ENCODE measurements at regions not wholly inside any gene's neighbourhood (a gene's known extent, or its start where the extent isn't known, plus 50 kb on each side); places are given as distances from the start of the nearest gene placed in this dataset.

GRCh38 chr12:29960122-29960521 is 176.4 kb upstream of the TMTC1 start:
- no peak for TF ChIP-seq CTCF (IDR thresholded peaks at IDR 0.05; ENCODE audit: extremely low read depth, insufficient read depth, missing control alignments)
- DNase-seq (ENCODE audit: low spot score): no peak
- in situ Hi-C loops (cut with MboI; ENCODE audit: low pct_unique_long_range_greater_than_20kb, low sequenced_read_pairs, unreplicated experiment): no loop called here

- DNase-seq (ENCODE audit: low spot score): no peak
- TF ChIP-seq CTCF (IDR thresholded peaks at IDR 0.05; ENCODE audit: extremely low read depth, insufficient read depth, missing control alignments): no peak
- in situ Hi-C loops (cut with MboI; ENCODE audit: low pct_unique_long_range_greater_than_20kb, low sequenced_read_pairs, unreplicated experiment): no loop called here
These were observed 174.1 kb upstream of the TMTC1 start for GRCh38 chr12:29957835-29958234.

DNA sequence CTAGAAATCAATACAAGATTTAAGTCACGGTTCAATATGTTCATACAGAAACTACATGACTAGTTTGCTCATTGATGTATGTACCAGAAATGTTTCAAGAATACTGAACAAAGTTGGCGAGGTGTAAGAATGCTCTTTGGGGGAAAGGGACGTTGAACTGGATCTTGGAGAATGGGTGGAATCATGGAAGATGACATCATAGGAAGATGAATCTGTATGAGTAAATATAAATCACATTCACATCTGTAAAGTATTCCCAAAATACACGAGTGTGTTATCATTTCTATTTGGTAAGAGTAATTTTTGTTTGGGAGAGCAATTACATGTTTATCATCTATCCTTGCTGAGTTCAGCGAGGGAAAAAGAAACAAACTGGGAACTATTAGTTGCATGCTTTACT is 162.2 kb upstream of the TMTC1 start:
- DNase-seq (ENCODE audit: low spot score): no peak
- in situ Hi-C loops (cut with MboI; ENCODE audit: low pct_unique_long_range_greater_than_20kb, low sequenced_read_pairs, unreplicated experiment): no loop called here
- TF ChIP-seq CTCF (IDR thresholded peaks at IDR 0.05; ENCODE audit: extremely low read depth, insufficient read depth, missing control alignments): no peak

DNA sequence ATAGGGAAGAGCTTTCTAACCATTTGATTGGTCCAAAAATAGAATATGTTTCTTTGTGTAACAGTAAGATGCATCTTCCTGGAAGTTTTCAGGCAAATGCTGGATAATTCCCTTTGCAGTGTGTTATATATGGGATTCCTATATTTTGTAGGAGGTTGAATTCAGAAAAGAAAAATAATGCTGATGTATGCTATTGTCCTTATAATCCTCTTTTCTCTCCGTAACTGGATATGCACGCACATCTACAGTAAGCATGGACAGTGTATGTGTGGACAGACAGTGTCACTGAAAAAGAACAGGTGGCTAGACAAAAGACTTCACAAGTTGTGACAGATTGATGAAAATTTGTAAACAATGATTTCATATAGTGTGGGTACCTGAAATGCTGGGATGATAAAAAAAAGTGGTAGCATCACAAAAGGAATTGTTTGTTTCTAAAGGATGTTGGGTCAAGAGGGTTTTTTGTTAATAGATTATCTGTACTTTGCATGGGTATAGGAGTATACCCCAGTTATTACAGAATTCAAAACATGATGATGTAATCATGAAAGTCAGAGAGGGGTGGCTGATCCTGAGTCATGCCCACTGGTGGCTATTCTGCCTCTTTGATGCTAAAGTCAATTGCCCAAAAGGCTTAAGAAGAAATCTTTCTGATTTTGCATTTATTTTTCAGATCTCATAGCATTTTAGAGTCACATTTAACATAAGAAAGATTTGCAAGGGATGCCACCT is 160.7 kb upstream of the TMTC1 start:
- no peak for TF ChIP-seq CTCF (IDR thresholded peaks at IDR 0.05; ENCODE audit: extremely low read depth, insufficient read depth, missing control alignments)
- no peak for DNase-seq (ENCODE audit: low spot score)
- in situ Hi-C loops (cut with MboI; ENCODE audit: low pct_unique_long_range_greater_than_20kb, low sequenced_read_pairs, unreplicated experiment): no loop called here

- in situ Hi-C loops (cut with MboI; ENCODE audit: low pct_unique_long_range_greater_than_20kb, low sequenced_read_pairs, unreplicated experiment): no loop called here
- no peak for DNase-seq (ENCODE audit: low spot score)
These were observed 159.9 kb upstream of the TMTC1 start for GRCh38 chr12:29943683-29944082.

GRCh38 chr12:29940811-29941210 is 157.1 kb upstream of the TMTC1 start:
- no peak for DNase-seq (ENCODE audit: low spot score)
- no peak for TF ChIP-seq CTCF (IDR thresholded peaks at IDR 0.05; ENCODE audit: extremely low read depth, insufficient read depth, missing control alignments)
- in situ Hi-C loops (cut with MboI; ENCODE audit: low pct_unique_long_range_greater_than_20kb, low sequenced_read_pairs, unreplicated experiment): no loop called here

More at GRCh38 chr12:29943683-29944082, 159.9 kb upstream of the TMTC1 start:
- TF ChIP-seq CTCF (IDR thresholded peaks at IDR 0.05; ENCODE audit: extremely low read depth, insufficient read depth, missing control alignments): no peak

All from GM13977 (cell line).